ENCODE measurements at regions not wholly inside any gene's neighbourhood (a gene's known extent, or its start where the extent isn't known, plus 50 kb on each side); places are given as distances from the start of the nearest gene placed in this dataset.

DNA sequence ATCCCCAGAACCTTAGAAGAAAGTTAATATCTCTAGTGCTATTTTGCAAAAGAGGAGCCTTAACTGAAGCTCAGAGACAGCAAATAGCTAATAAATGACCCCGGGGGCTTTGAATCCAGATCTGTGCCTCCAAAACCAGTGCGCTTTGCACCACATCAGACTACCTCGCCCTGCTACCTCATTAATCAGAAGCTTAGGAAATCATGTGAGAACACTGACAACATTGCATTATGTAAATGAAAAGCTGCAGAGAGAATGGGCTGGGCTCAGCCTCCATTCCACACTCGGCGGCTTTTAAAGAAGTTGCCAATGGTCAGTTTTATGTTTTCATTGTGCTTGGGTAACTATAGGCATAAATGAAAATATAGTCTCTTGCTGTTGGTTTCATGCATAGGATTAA, 54.0 kb upstream of the STMND1 start:
- no peak for DNase-seq

DNA sequence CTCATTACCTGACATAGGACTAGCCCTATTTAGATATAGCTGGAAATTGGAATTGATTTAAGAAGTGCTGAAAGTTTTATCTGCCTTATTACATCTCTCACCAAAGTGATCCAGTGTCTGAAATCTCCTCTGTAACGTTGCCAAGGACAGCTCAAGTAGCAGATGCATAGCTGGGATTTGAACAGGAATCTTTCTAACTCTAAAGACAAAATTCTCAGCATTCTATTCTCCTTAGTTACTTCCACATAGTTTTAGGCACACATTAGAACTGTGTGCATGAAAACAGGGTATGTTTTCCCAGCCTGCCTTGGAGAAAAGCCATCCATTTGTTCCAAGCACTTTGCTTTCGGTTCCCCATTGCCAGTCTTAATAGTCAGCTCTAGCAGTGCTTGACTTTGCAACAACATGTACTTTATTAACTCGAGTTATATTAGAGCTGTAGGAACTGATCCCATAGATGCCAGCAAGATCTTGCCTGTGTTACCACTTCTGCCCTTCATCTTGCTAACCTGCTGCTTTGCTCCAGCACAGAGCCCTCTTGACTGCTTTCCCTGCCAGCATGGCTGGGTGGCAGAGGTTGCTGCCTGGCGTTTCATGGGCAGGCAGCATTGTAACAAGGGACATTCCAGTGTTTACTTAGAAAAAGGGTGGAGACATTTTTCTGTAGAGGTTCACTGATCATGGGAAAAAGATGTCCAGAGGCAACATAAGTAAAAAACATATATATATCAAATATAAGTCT, 56.1 kb upstream of the STMND1 start:
- no peak for DNase-seq

DNA sequence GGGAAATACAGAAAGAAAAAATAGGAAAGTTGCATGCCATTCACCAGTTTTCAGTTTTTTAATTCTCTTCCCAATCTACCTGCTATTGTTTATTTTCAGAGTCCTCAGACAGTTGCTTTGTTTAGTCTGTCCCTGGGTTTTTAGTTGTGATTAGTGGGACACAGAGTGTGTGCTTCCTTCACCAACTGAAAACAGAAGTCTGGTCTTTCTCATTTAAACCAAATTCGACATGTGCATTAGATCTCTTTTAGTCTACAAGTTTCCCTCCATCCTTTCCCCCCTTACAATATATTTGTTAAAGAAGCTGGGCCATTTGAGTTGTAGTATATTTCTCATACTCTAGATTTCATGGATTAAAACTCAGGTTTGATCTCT, 58.7 kb upstream of the STMND1 start:
- no peak for DNase-seq

DNA sequence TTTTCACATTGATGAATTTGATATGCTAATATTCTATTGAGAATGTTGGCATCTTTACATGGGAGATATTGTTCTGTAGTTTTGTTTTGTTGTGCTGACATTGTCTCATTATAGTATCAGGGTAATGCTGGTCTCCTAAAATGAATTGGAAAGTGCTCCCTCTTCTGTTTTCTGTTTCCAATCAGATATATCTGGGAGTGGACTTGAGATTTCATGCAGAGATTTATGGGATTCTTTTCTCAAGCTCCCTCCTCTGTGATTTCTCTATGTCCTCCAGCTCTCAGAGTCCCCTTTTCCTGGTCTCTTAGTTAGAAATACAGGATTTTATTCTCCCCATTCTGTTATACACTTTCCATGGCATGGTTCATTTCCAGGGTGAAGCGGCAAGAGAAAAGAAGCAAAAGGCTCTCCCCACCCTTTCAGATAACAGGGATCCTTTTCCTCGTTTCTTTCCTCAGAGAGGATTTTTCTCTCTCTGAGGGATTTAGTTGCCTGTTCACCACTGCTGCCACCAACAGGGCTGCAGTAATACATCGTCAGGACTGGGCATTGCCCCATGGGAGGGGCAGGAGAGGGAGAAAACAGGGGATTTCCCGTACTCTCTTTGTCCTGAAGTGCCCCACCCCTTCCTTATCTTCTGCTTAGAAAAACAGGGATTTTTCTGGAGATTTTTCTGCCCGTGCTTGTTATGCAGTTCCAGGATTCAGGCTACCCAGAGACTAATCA, 59.3 kb upstream of the STMND1 start:
- peak; percentile 80 for DNase-seq

DNA sequence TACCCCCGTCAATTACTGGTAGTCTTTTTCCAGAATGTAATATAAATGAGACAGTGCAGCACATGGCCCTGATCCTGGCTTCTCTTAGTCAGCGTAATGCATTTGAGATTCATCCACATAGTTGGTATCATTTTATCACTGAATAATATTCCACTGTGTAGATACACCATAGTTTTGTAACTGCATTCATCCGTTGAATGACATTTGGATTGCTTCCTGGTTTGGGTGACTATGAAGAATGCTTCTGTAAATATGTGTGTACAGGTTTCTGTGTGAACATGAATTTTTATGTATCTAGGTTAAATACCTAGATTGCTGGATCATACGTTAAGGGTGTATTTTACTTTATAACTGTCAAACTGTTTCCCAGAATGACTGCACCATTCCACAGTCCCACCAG, 62.6 kb upstream of the STMND1 start:
- no peak for DNase-seq

DNA sequence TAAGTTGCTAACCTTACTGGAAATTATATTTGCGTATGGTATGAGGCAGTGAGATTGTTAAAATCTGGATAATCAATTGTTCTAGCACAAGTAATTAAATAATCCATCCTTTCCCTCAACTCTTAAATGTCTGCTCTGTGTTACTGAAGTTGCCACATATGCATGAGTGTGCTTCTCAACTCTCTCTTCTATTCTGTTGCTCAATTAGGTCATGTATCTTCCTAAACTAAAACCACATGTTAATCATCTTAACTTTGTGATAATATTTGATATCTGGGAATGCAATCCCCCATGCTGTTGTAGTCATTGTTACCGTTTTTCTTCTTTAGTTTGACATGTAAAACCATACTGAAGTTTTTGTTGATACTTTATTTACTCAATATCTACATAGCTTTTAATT, 63.5 kb upstream of the STMND1 start:
- no peak for DNase-seq

DNA sequence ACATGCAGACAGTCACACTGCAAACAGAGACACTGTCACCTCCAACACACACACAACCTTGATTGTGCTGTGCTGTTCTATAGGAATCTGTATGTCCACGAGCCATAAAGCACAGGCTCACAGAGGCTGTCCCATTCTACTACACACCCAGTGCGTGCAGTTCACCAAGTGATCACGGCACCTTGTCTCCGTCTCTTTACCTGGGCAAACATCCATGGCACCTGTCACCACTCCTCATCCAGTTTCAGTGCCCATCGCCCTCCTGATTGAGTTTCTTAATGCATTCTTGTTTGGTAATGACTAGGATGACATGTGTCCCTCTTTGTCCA, 65.8 kb upstream of the STMND1 start:
- no peak for DNase-seq

DNA sequence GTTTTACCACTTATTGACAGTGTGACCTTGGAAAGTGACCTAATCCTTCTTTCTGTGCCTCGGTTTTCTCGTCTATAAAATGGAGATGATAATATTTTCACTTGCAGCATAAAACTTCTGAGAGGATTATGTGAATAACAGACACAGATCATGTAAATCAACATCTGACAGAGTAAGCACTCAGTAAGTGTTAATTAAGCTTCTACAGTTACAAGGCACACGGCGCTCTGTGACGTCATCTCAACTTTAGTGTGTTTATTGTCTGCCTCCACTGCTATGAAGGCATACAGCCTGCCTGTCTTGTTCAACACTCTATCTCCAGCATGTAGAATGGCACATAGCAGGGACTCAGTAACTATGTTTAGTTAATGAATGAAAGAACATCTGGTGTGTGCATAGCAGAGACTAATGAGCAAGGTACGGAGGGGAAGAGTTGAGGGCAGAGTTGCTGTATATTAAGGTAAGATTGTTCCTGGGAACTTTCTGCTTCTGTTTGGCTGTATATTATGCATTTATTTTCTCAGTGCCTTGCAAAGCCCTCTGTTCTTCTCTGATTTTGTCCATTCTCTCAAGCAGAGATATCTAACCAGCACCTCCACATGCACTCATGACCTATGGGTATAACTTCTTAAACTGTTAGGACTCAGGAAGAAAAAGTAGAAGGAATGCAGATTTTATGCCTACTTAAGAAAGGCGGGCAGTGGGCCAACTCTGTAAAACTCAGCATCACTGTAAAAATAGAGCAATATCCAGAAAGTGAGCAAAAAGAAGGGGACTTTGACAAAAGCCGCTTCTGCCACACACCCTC, 66.4 kb upstream of the STMND1 start:
- no peak for DNase-seq

DNA sequence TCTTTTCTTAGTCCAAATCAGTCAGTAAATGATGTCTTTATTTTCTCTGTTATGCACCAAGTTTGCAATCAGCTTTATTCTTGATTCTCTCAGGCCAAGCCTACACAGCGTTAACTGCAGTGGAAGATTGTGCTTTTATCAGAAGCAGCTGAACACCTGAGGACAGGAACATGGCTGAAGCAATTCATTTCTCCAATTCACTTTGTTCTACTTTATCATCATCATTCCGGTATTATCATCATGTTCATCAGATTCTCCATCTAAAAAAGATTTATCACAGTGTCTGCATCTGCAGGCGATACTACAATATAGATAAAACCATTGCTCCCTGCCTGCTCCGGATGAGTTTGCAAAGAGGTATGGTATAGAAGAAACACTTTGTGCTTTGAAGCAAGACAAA, 68.1 kb upstream of the STMND1 start:
- DNase-seq, result no peak

DNA sequence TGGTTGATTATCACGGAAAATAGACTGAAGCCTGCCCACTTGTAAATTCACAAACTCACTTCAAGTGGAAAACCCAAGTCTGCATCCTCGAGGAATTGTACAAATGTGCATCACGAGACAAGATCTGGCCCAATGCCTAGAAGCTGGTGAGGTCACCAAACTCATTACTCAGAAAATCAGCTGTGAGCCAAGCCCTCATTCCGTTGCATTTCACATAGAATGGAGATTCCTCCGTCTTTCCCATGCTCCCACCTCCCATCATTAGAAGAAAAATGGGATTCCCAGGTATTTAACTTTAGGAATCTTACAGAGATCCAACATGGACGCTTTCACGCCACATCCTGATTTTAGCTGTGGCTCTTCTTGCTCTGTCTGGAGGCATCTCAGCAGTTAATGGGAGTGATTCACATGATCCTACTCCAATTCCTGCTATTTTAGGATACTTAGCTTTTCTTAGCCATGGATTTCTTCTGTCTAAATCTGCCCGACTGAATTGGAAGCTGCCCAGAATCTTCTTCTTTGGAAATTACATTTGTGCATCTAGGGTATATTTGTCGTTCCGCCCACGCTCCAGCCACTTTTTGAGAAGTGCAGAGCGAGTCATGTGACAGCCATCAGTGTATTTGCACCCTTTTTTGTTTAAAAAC, 68.7 kb upstream of the STMND1 start:
- peak; percentile 39 for DNase-seq

DNA sequence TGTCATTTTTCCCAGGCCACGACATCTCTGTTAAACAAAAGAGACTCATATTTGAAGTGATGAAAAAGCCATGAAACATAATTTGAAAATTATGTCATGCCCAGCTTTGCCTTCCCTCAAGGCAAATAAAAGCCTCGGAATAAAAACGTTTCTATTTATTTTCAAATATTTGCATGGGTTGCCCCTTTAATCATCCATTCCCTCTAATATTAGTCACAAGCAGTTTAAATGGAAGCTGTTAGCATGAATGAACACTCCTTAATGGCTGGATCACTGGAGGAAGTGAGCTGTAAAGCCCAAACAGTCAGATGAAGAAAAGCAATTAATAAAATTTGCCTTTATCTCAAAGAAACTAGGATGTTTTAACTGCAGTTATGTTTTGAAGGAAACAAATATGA, 69.3 kb upstream of the STMND1 start:
- DNase-seq, result no peak

DNA sequence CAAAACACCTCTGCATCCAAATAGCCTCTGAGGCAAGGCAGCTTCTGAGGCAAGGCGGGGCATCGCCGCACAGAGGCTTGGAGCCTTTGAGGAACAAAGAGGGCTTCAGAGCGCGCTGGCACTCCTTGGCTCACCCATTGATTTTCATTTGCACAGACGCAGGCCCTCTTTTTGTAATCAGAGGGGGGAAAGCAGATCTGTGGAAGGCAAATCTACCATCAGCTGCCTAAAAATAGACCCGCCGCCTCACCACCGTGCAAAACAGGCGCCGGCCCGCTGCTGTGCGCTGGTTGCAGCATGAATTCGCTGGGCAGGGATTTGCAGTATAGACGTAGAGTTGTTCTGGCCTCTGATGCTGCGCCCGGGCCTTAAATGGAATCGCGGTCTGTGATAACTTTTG, 69.9 kb upstream of the STMND1 start:
- DNase-seq, result no peak

DNA sequence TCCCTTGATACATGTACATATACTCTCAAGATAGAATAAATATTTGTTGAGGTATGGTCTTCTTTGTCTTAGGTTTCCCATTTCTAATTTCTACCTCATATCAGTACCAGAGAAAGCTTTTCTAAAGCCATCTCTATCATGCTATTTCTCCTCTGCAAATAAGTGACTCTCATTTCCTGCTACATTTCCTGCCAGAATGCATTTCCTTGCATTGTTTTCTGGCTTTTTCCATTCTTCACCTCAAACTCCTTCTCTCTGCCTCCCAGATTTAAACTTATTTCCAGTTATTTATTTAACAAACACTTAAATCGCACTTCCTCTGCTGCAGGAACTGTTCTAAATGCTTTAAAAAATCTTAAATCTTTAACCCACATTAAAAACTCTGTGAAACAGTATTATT, 74.4 kb upstream of the STMND1 start:
- no peak for DNase-seq

DNA sequence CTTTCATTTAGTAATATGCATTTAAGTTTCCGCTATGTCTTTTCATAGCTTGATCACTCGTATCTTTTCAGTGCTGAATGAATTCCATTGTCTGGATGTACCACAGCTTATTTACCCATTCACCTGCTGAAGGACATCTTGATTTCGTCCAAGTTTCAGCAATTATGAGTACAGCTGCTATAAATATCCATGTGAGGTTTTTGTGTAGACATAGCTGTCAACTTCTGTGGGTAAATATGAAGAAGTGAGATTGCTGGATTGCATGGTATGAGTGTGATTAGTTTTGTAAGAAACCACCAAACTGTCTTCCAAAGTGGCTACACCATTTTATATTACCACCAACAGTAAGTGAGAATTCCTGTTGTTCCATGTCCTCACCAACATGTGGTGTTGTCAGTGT, 79.2 kb upstream of the STMND1 start:
- DNase-seq, result peak; percentile 34

DNA sequence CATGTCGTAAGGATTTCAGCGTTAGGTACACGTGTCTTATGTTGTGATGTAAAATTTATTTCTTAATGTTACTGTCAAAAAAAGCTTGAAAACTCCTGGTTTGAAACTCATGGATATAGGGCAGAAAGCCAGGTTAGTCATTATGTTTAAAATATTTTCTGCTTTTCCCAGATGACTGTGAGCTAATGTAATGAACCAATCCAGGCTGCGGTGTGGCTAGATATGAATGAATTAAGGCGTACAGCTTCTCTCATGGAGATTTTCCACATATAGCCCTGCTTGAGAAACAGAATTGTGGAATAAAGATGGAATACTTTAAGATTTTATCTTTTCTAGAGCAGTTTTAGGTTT, 80.3 kb upstream of the STMND1 start:
- no peak for DNase-seq

DNA sequence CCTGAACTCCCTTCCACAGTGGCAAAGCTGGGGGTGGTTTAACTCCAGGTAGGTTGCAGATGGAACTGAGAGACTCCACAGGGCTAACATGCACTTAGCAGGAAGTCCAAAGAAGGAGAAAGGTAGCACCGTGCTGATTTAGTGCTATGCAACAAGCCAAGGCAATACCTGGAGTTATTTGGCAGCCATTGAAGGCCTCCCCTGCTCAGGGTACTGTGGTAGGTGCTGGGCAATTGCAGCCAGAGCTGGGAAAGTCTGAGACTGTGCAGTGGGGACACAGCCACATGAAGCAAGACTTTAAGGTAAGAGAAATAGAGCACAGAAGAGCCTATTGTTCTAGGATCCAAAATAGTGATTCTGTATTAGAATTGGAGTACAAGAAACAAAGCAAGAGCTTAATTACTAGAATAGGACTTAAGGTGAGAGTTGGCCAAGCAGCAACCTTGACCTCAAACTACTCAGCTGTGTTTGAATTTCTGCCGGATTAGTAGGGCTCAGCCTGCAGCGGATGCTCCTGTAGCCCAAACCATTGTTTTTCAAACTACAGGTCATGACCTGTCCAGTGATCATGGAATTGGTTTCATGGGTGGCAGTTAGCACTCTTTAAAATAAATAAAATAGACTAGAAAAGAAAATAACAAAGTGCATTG, 80.8 kb upstream of the STMND1 start:
- DNase-seq, result no peak

DNA sequence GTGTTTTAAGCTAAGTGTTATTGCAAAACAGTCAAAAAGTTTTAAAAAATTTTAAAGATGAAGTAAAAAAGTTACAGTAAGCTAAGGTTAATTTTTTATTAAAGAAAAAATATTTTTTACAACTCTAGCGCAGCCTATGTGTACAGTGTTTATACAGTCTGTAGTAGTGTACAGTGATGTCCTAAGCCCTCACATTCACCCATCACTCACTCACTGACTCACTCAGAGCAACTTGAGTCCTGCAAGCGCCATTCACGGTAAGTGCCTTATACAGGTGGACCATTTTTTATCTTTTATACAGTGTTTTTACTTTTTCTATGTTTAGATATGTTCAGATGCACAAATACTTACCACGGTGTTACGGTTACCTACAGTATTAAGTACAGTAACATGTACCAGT, 83.4 kb upstream of the STMND1 start:
- no peak for DNase-seq

DNA sequence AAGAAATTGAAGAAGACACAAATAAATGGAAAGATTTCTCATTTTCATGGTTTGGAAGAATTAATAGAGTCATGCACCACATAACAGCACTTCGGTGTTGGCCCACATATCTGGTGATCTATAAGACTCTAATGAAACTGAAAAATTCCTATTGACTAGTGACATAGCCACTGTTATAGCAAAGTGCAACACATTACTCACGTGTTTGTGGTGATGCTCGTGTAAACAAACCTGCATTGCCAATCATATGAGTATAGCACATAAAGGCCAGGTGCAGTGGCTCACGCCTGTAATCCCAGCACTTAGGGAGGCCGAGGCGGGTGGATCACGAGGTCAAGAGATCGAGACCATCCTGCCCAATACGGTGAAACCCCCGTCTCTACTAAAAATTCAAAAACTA, 84.4 kb upstream of the STMND1 start:
- DNase-seq, result no peak

DNA sequence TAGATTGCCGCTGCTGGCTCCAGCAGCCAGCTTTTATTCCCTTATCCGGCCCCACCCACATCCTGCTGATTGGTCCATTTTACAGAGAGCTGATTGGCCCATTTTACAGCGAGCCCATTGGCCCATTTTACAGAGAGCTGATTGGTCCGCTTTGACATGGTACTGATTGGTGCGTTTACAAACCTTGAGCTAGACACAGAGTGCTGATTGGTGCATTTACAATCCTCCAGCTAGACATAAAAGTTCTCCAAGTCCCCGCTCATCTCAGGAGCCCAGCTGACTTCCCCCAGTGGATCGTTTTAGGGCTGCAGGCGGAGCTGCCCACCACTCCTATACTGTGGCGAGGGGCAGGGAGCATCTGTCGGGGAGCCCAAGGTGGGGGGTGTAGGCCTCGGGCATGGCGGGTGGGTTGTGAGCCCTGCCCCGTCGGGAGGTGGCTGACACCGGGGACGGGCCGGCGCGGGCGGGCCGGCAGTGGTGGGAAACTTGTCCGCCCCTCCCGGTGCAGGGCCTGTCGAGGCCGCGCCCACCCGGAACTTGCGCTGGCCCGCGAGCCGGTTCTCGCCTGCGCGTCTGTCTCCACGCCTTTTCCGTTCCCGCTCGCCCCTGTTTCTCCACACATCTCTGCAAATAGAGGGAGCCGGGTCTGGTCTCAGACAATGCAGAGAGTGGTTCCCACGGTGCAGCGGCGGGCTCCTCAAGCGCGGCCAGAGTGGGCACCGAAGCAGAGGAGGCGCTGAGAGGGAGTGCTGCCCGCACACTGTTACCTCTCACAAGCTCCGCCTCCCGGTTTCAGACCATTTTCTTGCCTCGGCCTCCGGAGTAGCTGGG, 86.1 kb upstream of the STMND1 start:
- DNase-seq, result peak; percentile 32

DNA sequence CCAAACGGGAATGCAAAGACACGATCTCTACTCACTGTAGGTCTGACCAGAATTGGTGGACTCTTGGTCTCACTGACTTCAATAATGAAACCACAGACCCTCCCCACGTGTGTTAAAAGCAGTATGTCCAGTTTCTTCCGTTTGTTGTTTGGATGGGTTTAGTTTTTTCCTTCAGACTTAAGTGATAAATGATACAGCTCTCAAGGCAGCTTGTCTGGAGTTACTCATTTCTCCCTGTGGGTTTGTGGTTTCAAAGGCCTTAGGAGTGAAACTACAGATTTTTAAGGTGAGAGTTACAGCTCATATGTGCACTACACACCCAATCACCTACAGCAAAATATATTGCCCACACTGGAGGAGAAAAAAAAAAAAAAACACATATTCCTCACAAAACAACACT, 86.7 kb upstream of the STMND1 start:
- no peak for DNase-seq

DNA sequence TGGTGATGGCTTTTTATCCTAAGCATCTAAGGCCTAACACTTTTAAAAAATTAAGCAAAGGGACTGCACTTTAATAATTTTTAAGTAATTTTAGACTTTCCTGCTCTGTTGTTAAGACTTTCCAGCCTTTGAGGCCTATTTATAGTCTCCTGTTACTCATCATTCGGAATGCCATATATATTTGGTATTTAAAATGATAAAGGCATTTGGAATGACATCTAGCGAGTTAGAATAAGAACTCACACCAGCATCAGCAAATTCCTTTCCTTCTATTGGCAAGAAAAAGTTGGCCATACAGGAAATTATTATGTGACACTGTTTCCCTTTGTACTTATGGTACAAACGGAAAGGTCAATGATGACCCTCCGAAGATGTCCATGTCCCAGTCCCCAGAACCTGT, 88.1 kb upstream of the STMND1 start:
- no peak for DNase-seq

All from suppressor macrophage treated with lipopolysaccharide for 4 hours (primary cell).